NCI-H345 treated with DMSO at 0.1 percent for 48 hours (cell line): ENCODE measurements at regions not wholly inside any gene's neighbourhood (a gene's known extent, or its start where the extent isn't known, plus 50 kb on each side); places are given as distances from the start of the nearest gene placed in this dataset.
A peak's percentile ranks its signal among the peaks of the same experiment; 100 is the strongest.
"Not testable (repeated sequence)": the region's sequence is repeated elsewhere in the genome, so short reads cannot be mapped to it uniquely, and the experiment has no call there.

Source experiments
- DNase-seq: peaks from one replicate; lab custom pipeline; 2025; ENCODE audit not compliant: unreplicated experiment; lab: John Stamatoyannopoulos, UW

DNA sequence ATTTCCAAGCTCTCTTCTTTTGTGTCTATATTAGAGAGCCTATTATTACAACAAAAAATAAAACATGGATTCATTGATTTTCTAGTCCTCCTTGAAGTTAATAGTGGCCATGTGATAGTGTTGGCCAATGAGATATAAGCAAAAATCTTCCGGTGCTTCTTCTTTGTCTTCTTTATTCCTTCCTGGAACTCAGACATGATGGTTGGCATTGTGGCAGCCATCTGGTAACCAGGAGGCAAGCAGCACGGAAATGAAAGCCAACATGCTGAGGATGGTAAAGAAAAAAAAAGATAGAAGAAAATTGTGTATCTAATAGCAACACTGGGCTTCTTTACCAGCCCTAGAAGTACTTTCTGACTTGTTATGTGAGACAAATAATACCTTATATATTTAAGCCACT lies 50.8 kb upstream of the SEL1L start:
- DNase-seq = no peak

DNA sequence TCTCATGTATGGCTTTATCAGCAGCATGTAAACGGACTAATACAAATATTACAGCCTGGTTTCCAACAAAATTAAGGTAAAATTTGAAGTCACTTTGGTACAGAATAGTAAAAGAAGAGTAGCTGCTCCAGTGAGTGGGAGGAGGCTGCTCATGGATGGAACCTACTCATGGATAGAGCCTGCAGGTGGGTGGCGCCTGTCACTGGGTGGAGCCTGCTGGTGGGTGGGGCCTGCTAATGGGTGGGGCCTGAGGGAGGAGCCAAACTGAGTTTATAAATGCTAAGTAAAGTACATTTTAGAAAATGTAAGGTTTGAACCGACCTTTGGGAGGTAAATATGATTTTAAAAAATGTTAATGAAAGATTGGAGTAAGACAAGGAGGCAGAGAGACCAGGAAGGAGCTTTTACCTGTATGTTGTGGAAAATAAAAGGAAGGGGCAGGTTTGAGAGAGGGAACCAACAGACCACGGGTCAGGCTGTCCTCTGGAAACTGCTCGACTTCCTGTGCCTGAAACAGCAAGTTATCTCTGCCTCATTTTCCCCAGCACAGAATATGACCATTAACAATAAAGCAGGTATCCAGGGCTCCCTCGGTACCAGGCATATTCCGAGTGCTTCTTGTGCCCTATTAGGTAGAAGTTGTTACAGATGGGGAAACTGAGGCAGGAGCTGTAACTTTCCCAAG lies 55.9 kb upstream of the SEL1L start:
- no peak for DNase-seq

DNA sequence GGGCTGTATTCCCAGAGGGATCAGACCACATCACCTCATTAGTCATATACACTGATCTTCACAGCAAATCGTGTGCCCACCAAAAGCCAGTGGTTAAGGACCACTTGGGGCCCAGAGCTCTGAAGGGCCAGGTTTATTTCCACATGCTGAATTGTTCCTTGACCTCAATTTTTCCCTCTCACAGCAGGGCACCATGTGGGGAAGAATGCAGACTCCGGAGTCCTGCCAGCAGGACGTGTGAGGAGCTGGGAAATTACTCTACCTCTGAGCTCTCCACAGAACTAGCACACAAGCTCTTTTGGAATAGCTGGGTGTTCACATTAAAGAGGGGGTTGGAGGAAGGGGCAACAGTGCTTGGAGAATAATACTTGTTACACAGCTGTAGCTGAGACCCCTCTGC lies 57.6 kb upstream of the SEL1L start:
- no peak for DNase-seq

- no peak for DNase-seq
These were observed 60.4 kb upstream of the SEL1L start for GRCh38 chr14:81594012-81594411.

GRCh38 chr14:81605660-81606059 lies 72.0 kb upstream of the SEL1L start:
- no peak for DNase-seq

DNA sequence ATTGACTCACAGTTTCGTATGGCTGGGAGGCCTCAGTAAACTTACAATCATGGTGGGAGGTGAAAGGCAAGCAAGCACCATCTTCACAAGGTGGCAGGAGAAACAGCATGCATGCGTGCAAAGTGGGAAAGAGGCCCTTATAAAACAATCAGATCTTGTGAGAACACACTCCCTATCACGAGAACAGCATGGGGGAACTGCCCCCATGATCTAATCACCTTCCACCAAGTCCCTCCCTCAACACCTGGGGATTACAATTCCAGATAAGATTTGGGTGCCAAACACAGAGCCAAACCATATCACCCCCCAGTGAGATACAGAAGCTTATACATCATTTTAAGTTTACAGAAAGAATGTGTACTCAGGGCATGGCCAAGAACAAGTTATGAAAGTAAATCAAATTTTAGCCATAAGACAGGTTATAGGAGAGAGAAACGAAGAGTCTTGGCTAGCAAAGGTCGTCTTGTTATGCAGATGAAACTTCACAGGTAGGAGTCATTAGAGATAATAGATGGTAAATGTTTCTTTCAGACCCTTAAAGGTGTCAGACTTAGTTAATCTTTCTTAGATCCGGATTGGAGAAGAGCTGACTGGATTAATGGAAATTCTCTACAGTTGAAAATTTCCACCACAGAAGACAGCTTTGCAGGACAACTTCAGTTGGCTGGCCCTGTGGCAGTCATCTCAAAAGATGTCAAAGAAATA lies 79.8 kb upstream of the SEL1L start:
- no peak for DNase-seq

DNA sequence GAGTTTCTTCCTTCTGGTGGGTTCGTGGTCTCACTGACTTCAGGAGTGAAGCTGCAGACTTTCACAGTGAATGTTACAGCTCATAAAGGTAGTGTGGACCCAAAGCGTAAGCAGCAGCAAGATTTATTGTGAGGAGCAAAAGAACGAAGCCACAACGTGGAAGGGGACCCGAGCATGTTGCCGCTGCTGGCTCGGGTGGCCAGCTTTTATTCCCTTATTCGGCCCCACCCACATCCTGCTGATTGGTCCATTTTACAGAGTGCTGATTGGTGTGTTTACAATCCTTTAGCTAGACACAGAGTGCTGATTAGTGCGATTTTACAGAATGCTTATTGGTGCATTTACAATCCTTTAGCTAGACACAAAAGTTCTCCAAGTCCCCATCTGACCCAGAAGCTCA lies 80.6 kb upstream of the SEL1L start:
- not testable (repeated sequence) for DNase-seq

GRCh38 chr14:81618695-81619094 lies 85.0 kb upstream of the SEL1L start:
- DNase-seq = no peak

GRCh38 chr14:81619816-81620215 lies 86.2 kb upstream of the SEL1L start:
- no peak for DNase-seq

DNA sequence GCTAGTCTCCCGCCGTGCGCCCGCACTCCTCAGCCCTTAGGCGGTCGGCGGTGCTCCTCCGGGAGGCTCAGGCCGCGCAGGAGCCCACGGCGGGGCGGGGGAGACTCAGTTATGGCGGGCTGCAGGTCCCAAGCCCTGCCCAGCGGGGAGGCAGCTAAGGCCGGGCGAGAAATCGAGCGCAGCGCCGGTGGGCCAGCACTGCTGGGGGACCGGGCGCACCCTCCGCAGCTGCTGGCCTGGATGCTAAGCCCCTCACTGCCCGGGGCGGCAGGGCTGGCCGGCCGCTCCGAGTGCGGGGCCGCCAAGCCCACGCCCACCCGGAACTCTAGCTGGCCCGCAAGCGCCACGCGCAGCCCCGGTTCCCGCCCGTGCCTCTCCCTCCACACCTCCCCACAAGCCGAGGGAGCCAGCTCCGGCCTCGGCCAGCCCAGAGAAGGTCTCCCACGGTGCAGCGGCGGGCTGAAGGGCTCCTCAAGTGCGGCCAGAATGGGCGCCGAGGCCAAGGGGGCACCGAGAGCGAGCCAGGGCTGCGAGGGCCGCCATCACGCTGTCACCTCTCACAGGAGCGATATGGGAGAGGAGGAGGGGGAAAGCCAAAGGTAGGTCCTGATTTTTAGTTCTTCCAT lies 90.2 kb upstream of the SEL1L start:
- DNase-seq = not testable (repeated sequence)

- peak; percentile 30 for DNase-seq
These were observed 91.7 kb upstream of the SEL1L start for GRCh38 chr14:81625343-81625742.

DNA sequence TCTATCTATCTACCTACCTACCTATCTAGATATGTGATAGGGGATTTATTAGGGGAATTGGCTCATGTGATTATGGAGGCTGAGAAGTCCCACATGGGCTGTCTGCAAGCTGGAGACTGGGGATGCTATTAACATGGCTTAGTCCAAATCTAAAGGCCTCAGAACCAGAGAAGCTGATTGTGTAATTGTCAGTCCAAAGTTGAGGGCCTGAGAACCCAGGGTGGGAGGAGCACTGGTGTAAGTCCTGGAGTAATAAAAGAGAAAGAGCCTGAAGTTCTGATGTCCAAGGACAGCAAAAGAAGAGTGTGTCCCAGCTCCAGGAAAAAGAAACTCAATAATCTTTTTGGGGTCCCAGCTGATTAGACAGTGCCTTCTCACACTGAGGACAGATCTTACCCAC lies 98.5 kb upstream of the SEL1L start:
- no peak for DNase-seq

- no peak for DNase-seq
These were observed 99.8 kb upstream of the SEL1L start for GRCh38 chr14:81633496-81633895.

- no peak for DNase-seq
These were observed 104.0 kb upstream of the SEL1L start for GRCh38 chr14:81637639-81638038.

DNA sequence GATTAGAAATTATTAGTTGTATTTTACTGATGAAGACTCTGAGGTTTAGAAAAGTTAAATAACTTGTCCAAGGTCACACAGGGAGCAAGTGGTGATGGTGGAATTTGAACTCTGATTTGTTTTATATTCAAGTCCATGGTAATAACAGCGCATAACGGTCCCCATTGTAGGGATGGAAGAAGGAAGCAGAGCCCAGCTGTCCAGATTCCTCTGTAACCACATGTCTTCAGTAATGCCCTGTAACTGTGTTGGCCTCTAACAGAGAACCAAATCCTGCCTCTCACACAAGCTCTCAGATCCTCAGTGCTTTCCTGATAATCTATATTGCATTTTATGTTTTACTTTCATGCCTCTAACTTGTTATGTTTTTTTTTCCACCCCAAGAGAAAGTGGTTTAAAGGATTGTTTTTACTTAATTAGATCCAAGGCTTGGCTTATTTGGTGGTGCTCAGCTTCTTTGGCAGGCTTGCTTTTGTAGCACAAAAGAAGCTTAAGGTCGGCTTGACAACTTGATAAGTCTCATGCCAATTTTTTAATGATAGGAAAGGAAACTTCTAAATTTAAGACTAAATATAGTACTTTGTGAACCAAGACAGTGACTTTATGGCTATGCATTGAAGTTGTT lies 105.1 kb upstream of the SEL1L start:
- no peak for DNase-seq

DNA sequence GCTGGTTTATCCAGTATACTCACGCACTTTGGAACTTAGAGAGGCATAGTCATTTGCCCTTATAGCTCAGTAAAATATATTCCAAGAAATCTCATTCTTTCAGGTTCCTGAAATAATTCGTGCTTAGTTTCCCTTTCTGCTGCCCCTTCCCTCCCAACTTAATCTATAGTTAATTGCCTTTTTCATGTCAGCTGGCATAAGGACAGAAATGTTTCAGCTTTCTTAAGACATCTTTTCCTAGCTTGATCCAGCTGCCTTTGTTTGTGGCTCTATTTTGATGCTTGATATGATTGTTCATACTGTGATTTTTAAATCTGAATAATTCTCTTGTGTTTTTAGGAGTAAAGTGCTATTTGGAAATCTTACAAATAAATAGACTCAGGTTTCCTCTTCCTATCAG lies 120.0 kb upstream of the SEL1L start:
- no peak for DNase-seq

GRCh38 chr14:81655423-81656314 lies 122.0 kb upstream of the SEL1L start:
- DNase-seq = no peak

- no peak for DNase-seq
These were observed 123.2 kb upstream of the SEL1L start for GRCh38 chr14:81656811-81657210.

GRCh38 chr14:81662066-81662465 lies 128.4 kb upstream of the SEL1L start:
- DNase-seq = no peak

DNA sequence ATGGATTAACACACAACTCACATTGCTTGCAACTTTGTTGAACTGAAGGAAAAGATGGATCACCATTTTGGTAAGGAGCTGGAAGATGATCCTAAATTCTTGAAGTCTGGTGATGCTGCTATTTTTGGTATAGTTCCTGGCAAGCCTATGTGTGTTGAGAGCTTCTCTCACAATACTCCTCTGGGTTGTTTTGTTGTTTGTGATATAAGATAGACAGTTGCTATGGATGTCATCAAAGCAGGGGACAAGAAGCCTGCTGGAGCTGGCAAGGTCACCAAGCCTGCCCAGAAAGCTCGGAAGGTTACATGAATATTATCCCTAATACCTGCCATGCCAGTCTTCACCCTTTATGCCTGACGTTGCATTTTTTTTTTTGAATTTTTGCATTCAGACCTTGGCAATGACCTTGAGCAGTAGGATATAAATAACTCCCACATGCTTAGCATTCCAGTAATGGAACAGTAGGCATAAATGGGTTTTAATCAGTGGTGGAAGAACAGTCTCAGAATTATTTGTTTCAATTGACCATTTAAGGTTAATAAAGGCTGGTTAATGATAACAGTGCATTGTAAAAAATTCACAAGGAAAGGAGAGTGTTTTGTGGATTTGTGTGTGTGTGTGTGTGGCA lies 129.0 kb upstream of the SEL1L start:
- DNase-seq = no peak
